GM23248 (cell line): ENCODE measurements at regions not wholly inside any gene's neighbourhood (a gene's known extent, or its start where the extent isn't known, plus 50 kb on each side); places are given as distances from the start of the nearest gene placed in this dataset.

Experiments used
- EZH2 ChIP-seq: fragments of 200-600 bp; sonication (generic); IDR thresholded peaks from 2 replicates; pipeline ENCODE4 v1.6.1; 2018; ENCODE audit warnings: antibody characterized with exemption, mild to moderate bottlenecking; ENCODE audit not compliant: insufficient read depth, poor library complexity, severe bottlenecking
- EZH2phosphoT487 ChIP-seq: fragments of 200-600 bp; sonication (generic); IDR thresholded peaks from 2 replicates; pipeline ENCODE4 v1.6.1; 2018; ENCODE audit warnings: antibody characterized with exemption, moderate library complexity, mild to moderate bottlenecking, low read depth; ENCODE audit not compliant: insufficient read depth

DNA sequence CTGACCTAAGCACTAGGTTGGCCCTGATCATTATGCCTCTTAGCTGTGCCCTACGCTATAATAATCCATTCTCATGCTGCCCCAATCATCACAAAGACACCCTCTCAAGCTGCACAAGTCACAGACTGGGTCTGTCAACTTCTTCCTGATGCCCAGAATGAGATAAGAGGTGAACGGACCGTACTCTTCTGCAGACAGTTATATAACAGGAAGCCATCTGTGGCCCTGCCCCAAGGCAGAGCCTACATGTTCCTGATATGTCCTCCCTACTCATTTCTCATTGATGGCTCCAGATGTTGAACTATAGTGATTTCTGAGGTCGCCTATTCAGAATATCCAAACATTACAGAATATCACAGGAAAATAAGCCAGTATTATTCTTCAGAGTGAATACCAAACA is 471.6 kb upstream of the ERCC4 start:
- no peak for TF ChIP-seq EZH2
- TF ChIP-seq EZH2phosphoT487 = no peak
